Neural cell (in vitro differentiated cells): ENCODE measurements at regions not wholly inside any gene's neighbourhood (a gene's known extent, or its start where the extent isn't known, plus 50 kb on each side); places are given as distances from the start of the nearest gene placed in this dataset.

Experiments
- H2AFZ ChIP-seq: fragments of 200-600, 300-800 bp; sonication (generic), shearing (Covaris generic); 2 replicates; pipeline ENCODE4 v1.6.0; 2014; ENCODE audit warnings: low read depth, mild to moderate bottlenecking, antibody characterized with exemption, low read length, moderate library complexity
- H3F3A ChIP-seq: fragments of 200-600 bp; shearing (Covaris generic); 2 replicates; pipeline ENCODE4 v1.6.1; 2016; ENCODE audit warnings: mild to moderate bottlenecking, moderate library complexity, mixed read lengths, antibody characterized with exemption, low read length; ENCODE audit not compliant: insufficient read depth, poor library complexity, severe bottlenecking
- H3K27ac ChIP-seq: fragments of 200-600, 300-800 bp; sonication (generic), shearing (Covaris generic); 2 replicates; pipeline ENCODE4 v1.5.1; 2014; ENCODE audit warnings: mild to moderate bottlenecking, low read length, moderate library complexity
- H3K27me3 ChIP-seq: fragments of 300-800, 200-600 bp; sonication (generic), shearing (Covaris generic); 2 replicates; pipeline ENCODE4 v1.6.0; 2014; ENCODE audit warnings: mild to moderate bottlenecking, low read depth, low read length, moderate library complexity; ENCODE audit not compliant: insufficient read depth
- H3K36me3 ChIP-seq: fragments of 300-800, 200-600 bp; sonication (generic), shearing (Covaris generic); 2 replicates; pipeline ENCODE4 v1.5.1; 2014; ENCODE audit warnings: mild to moderate bottlenecking, antibody characterized with exemption, low read length, moderate library complexity; ENCODE audit not compliant: insufficient read depth
- H3K4me2 ChIP-seq: fragments of 300-800, 200-600 bp; sonication (generic), shearing (Covaris generic); 2 replicates; pipeline ENCODE4 v1.6.0; 2014; ENCODE audit warnings: mild to moderate bottlenecking, low read length
- H3K4me3 ChIP-seq: fragments of 300-800, 200-600 bp; sonication (generic), shearing (Covaris generic); 2 replicates; pipeline ENCODE4 v1.5.1; 2014; ENCODE audit warnings: mild to moderate bottlenecking, low read length, moderate library complexity
- H3K79me2 ChIP-seq: fragments of 200-600 bp; shearing (Covaris generic); replicated peaks from 2 replicates; pipeline ENCODE4 v1.6.0; 2014; ENCODE audit warnings: mild to moderate bottlenecking, low read length, moderate library complexity; ENCODE audit not compliant: insufficient read depth
- H3K9ac ChIP-seq: fragments of 300-800, 200-600 bp; sonication (generic), shearing (Covaris generic); 2 replicates; pipeline ENCODE4 v1.6.1; 2016; ENCODE audit warnings: mild to moderate bottlenecking, low read length, mixed read lengths
- H3K9me2 ChIP-seq: fragments of 200-600 bp; shearing (Covaris generic); 2 replicates; pipeline ENCODE4 v1.6.1; 2016; ENCODE audit warnings: mild to moderate bottlenecking, low read length, mixed read lengths; ENCODE audit not compliant: insufficient read depth
- H3K9me3 ChIP-seq: fragments of 200-600, 300-800 bp; sonication (generic), shearing (Covaris generic); 2 replicates; pipeline ENCODE4 v1.6.1; 2016; ENCODE audit warnings: mild to moderate bottlenecking, mixed run types, low read length, moderate library complexity, mixed read lengths
- H4K20me1 ChIP-seq: fragments of 200-600 bp; shearing (Covaris generic); 2 replicates; pipeline ENCODE4 v1.6.1; 2016; ENCODE audit warnings: mild to moderate bottlenecking, mixed run types; ENCODE audit not compliant: insufficient read depth
- CTCF ChIP-seq: fragments of 450-650 bp; IDR thresholded peaks from 2 replicates; pipeline ENCODE4 v1.5.1; 2014; ENCODE audit warnings: antibody characterized with exemption, mild to moderate bottlenecking, moderate library complexity; ENCODE audit not compliant: poor library complexity, severe bottlenecking
- EP300 ChIP-seq: fragments of 450-650 bp; conservative IDR thresholded peaks from 2 replicates; pipeline ENCODE4 v1.6.1; 2014; ENCODE audit warnings: antibody characterized with exemption, mild to moderate bottlenecking, moderate library complexity; ENCODE audit not compliant: poor library complexity, severe bottlenecking
- EZH2 ChIP-seq: fragments of 200-600, 300-800 bp; shearing (Covaris generic), sonication (generic); IDR thresholded peaks from 2 replicates; pipeline ENCODE4 v1.6.1; 2014; ENCODE audit warnings: antibody characterized with exemption, low read length, borderline replicate concordance, mild to moderate bottlenecking; ENCODE audit not compliant: insufficient read depth, poor library complexity, severe bottlenecking
- MXI1 ChIP-seq: fragments of 450-650 bp; conservative IDR thresholded peaks from 2 replicates; pipeline ENCODE4 v1.6.1; 2014; ENCODE audit warnings: antibody characterized with exemption, mild to moderate bottlenecking; ENCODE audit not compliant: poor library complexity, severe bottlenecking
- POLR2AphosphoS5 ChIP-seq: IDR thresholded peaks from 2 replicates; pipeline ENCODE4 v1.6.1; 2012
- RAD21 ChIP-seq: fragments of 450-650 bp; conservative IDR thresholded peaks from 2 replicates; pipeline ENCODE4 v1.6.1; 2014; ENCODE audit warnings: antibody characterized with exemption, mild to moderate bottlenecking, moderate library complexity
- SMC3 ChIP-seq: fragments of 450-650 bp; conservative IDR thresholded peaks from 2 replicates; pipeline ENCODE4 v1.6.1; 2014; ENCODE audit warnings: antibody characterized with exemption, mild to moderate bottlenecking, moderate library complexity; ENCODE audit not compliant: poor library complexity
- TAF1 ChIP-seq: IDR thresholded peaks from 2 replicates; pipeline ENCODE4 v1.6.1; 2012; ENCODE audit warnings: low read depth
- TF ChIP-seq, protein P1 (sequence below): IDR thresholded peaks from 2 replicates; pipeline ENCODE4 v1.6.1; 2012; ENCODE audit warnings: borderline replicate concordance

- no peaks in the 10 kb centered on the region for H4K20me1 ChIP-seq
- H3K9ac ChIP-seq, result no peak overlapping the region
- H3K79me2 ChIP-seq, result no peaks in the 10 kb centered on the region
- H3K9me2 ChIP-seq, result no peaks in the 10 kb centered on the region
- H3K4me2 ChIP-seq, result no peak overlapping the region
- H3K36me3 ChIP-seq, result no peaks in the 10 kb centered on the region
- H3K9me3 ChIP-seq, result no peaks in the 10 kb centered on the region
- H3K4me3 ChIP-seq, result no peak overlapping the region
- H3K27ac ChIP-seq, result no peak overlapping the region
- H3F3A ChIP-seq, result no peaks in the 10 kb centered on the region
- no peak overlapping the region for H2AFZ ChIP-seq
- TF ChIP-seq, protein P1, sequence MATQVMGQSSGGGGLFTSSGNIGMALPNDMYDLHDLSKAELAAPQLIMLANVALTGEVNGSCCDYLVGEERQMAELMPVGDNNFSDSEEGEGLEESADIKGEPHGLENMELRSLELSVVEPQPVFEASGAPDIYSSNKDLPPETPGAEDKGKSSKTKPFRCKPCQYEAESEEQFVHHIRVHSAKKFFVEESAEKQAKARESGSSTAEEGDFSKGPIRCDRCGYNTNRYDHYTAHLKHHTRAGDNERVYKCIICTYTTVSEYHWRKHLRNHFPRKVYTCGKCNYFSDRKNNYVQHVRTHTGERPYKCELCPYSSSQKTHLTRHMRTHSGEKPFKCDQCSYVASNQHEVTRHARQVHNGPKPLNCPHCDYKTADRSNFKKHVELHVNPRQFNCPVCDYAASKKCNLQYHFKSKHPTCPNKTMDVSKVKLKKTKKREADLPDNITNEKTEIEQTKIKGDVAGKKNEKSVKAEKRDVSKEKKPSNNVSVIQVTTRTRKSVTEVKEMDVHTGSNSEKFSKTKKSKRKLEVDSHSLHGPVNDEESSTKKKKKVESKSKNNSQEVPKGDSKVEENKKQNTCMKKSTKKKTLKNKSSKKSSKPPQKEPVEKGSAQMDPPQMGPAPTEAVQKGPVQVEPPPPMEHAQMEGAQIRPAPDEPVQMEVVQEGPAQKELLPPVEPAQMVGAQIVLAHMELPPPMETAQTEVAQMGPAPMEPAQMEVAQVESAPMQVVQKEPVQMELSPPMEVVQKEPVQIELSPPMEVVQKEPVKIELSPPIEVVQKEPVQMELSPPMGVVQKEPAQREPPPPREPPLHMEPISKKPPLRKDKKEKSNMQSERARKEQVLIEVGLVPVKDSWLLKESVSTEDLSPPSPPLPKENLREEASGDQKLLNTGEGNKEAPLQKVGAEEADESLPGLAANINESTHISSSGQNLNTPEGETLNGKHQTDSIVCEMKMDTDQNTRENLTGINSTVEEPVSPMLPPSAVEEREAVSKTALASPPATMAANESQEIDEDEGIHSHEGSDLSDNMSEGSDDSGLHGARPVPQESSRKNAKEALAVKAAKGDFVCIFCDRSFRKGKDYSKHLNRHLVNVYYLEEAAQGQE, result no peak
- TF ChIP-seq RAD21 (no peak), MXI1 (no peak), POLR2AphosphoS5 (no peak), EZH2 (no peak), EP300 (no peak), TAF1 (no peak), CTCF (no peak)
- no peaks in the 10 kb centered on the region for H3K27me3 ChIP-seq
Observed at GRCh38 chr18:56044239-56044638, 456.2 kb upstream of the TCF4 start.

DNA sequence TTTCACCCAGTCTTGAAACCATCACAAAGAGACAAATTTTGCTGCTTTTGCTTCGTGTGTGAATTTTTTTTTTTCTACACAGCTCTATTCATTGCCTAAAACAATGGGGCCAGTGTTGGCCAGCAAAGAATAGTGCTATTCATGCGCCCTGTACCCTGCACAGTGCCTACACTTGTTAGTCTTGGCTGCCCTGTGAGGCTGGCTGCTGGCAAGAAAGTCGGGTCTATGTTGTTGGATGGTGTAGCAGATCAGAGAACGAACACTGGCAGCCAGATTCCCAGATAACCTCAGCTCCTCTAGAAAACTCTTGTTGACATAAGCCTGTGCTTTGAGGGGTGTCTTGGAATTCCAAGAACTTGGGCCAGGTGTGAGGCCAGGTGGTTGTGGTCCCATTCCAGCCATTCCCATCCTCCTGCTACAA lies 455.7 kb upstream of the TCF4 start:
- Histone ChIP-seq H3K4me3 (no peak overlapping the region), H4K20me1 (no peaks in the 10 kb centered on the region), H2AFZ (no peak overlapping the region), H3F3A (no peaks in the 10 kb centered on the region), H3K79me2 (no peaks in the 10 kb centered on the region), H3K27ac (no peak overlapping the region), H3K9me3 (no peaks in the 10 kb centered on the region), H3K36me3 (no peaks in the 10 kb centered on the region), H3K9me2 (no peaks in the 10 kb centered on the region), H3K27me3 (no peaks in the 10 kb centered on the region), H3K9ac (no peak overlapping the region), H3K4me2 (no peak overlapping the region)
- no peak for TF ChIP-seq RAD21
- TF ChIP-seq EP300, result no peak
- no peak for TF ChIP-seq EZH2
- no peak for TF ChIP-seq MXI1
- no peak for TF ChIP-seq POLR2AphosphoS5
- TF ChIP-seq SMC3, result no peak
- TF ChIP-seq, protein P1, result no peak
- TF ChIP-seq CTCF, result no peak
- no peak for TF ChIP-seq TAF1
